ENCODE measurements at regions not wholly inside any gene's neighbourhood (a gene's known extent, or its start where the extent isn't known, plus 50 kb on each side); places are given as distances from the start of the nearest gene placed in this dataset.

DNA sequence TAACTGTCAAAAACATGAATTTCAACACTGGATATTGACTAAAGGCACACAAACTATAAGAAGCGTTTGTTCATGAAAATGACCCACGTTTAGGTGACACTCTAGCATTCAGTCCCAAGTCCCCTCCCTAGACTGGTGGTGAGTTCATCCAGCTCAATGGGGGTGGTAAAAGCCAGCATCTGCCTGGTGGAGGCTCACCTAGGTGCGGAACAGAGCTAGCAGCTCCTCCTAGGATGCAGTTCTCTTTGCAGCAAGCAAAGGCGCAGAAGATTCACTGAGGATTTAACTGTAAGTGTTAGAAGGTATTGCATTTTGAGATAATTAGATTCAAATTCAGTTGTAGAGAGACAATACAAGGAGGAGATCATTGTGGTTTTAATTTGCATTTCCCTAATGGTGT, 87.6 kb downstream of the VSTM2A start:
- Histone ChIP-seq H3K4me3 (no peak overlapping the region), H3K4me1 (no peaks in the 10 kb centered on the region), H3K36me3 (no peaks in the 10 kb centered on the region), H3K27me3 (no peaks in the 10 kb centered on the region), H3K27ac (no peak overlapping the region), H3K9me3 (no peaks in the 10 kb centered on the region)
- TF ChIP-seq, protein P1, sequence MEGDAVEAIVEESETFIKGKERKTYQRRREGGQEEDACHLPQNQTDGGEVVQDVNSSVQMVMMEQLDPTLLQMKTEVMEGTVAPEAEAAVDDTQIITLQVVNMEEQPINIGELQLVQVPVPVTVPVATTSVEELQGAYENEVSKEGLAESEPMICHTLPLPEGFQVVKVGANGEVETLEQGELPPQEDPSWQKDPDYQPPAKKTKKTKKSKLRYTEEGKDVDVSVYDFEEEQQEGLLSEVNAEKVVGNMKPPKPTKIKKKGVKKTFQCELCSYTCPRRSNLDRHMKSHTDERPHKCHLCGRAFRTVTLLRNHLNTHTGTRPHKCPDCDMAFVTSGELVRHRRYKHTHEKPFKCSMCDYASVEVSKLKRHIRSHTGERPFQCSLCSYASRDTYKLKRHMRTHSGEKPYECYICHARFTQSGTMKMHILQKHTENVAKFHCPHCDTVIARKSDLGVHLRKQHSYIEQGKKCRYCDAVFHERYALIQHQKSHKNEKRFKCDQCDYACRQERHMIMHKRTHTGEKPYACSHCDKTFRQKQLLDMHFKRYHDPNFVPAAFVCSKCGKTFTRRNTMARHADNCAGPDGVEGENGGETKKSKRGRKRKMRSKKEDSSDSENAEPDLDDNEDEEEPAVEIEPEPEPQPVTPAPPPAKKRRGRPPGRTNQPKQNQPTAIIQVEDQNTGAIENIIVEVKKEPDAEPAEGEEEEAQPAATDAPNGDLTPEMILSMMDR (IDR thresholded peaks at IDR 0.05) = no peak
- DNase-seq = no peak
- intact Hi-C loops (cut with DNase I; ENCODE audit: low total_unique reads) = no loop called here

GRCh38 chr7:54622696-54623309, 80.6 kb downstream of the VSTM2A start:
- no peaks in the 10 kb centered on the region for H3K9me3 ChIP-seq
- no peak for DNase-seq
- no peak overlapping the region for H3K27ac ChIP-seq
- no peaks in the 10 kb centered on the region for H3K27me3 ChIP-seq
- intact Hi-C loops (cut with DNase I; ENCODE audit: low total_unique reads) = no loop called here
- H3K36me3 ChIP-seq = no peaks in the 10 kb centered on the region
- no peaks in the 10 kb centered on the region for H3K4me1 ChIP-seq
- TF ChIP-seq, protein P1 (IDR thresholded peaks at IDR 0.05) = no peak
- H3K4me3 ChIP-seq = no peak overlapping the region

All from tibial artery (tissue), 4 donors.